SK-N-SH (cell line): ENCODE measurements at regions not wholly inside any gene's neighbourhood (a gene's known extent, or its start where the extent isn't known, plus 50 kb on each side); places are given as distances from the start of the nearest gene placed in this dataset.

Source experiments
- SMC3 ChIP-seq: IDR thresholded peaks from 2 replicates; pipeline ENCODE4 v1.6.1; 2012; ENCODE audit warnings: low read depth, low read length, improper control_type of control experiment
- TF ChIP-seq, protein P1 (sequence below): fragments of 200-600 bp; sonication (generic); IDR thresholded peaks from 2 replicates; pipeline ENCODE4 v1.6.1; 2017; ENCODE audit warnings: antibody characterized with exemption, mild to moderate bottlenecking, moderate library complexity
- TF ChIP-seq, protein P2 (sequence below): IDR thresholded peaks from 2 replicates; pipeline ENCODE4; 2012

- no peak for TF ChIP-seq SMC3
- TF ChIP-seq, protein P1, sequence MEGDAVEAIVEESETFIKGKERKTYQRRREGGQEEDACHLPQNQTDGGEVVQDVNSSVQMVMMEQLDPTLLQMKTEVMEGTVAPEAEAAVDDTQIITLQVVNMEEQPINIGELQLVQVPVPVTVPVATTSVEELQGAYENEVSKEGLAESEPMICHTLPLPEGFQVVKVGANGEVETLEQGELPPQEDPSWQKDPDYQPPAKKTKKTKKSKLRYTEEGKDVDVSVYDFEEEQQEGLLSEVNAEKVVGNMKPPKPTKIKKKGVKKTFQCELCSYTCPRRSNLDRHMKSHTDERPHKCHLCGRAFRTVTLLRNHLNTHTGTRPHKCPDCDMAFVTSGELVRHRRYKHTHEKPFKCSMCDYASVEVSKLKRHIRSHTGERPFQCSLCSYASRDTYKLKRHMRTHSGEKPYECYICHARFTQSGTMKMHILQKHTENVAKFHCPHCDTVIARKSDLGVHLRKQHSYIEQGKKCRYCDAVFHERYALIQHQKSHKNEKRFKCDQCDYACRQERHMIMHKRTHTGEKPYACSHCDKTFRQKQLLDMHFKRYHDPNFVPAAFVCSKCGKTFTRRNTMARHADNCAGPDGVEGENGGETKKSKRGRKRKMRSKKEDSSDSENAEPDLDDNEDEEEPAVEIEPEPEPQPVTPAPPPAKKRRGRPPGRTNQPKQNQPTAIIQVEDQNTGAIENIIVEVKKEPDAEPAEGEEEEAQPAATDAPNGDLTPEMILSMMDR = no peak
- TF ChIP-seq, protein P2, sequence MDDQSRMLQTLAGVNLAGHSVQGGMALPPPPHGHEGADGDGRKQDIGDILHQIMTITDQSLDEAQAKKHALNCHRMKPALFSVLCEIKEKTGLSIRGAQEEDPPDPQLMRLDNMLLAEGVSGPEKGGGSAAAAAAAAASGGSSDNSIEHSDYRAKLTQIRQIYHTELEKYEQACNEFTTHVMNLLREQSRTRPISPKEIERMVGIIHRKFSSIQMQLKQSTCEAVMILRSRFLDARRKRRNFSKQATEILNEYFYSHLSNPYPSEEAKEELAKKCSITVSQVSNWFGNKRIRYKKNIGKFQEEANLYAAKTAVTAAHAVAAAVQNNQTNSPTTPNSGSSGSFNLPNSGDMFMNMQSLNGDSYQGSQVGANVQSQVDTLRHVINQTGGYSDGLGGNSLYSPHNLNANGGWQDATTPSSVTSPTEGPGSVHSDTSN = no peak
Measured at GRCh38 chr4:10256203-10256602, 139.6 kb upstream of the WDR1 start.
